ENCODE measurements at regions not wholly inside any gene's neighbourhood (a gene's known extent, or its start where the extent isn't known, plus 50 kb on each side); places are given as distances from the start of the nearest gene placed in this dataset.

GRCh38 chr10:94216201-94216600 is 146.5 kb downstream of the NOC3L start:
- no peak for TF ChIP-seq POLR2A (IDR thresholded peaks at IDR 0.05)
- TF ChIP-seq, protein P1, sequence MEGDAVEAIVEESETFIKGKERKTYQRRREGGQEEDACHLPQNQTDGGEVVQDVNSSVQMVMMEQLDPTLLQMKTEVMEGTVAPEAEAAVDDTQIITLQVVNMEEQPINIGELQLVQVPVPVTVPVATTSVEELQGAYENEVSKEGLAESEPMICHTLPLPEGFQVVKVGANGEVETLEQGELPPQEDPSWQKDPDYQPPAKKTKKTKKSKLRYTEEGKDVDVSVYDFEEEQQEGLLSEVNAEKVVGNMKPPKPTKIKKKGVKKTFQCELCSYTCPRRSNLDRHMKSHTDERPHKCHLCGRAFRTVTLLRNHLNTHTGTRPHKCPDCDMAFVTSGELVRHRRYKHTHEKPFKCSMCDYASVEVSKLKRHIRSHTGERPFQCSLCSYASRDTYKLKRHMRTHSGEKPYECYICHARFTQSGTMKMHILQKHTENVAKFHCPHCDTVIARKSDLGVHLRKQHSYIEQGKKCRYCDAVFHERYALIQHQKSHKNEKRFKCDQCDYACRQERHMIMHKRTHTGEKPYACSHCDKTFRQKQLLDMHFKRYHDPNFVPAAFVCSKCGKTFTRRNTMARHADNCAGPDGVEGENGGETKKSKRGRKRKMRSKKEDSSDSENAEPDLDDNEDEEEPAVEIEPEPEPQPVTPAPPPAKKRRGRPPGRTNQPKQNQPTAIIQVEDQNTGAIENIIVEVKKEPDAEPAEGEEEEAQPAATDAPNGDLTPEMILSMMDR (IDR thresholded peaks at IDR 0.05), result no peak
